ENCODE measurements at regions not wholly inside any gene's neighbourhood (a gene's known extent, or its start where the extent isn't known, plus 50 kb on each side); places are given as distances from the start of the nearest gene placed in this dataset.

DNA sequence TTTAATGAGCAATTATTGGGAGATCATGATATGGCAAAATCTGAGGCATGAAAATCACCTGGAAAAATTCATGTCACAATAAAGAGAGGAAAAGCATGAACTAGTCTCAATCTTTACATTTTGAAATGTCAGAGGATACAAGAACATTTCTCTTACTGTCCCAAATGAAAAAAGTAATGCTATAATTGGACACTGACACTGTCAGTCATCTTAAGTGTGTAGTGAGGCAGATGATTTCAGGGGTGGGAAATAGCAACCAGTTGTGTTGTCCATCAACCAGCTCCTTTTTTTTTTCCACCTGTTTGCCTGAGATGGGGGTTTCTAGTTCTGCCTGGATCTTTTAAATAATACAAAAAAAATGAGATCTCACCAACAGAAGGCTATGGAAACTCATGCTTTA, 646.2 kb downstream of the KCNT2 start:
- no peak for TF ChIP-seq POLR2A (IDR thresholded peaks at IDR 0.05)
- TF ChIP-seq, protein P1, sequence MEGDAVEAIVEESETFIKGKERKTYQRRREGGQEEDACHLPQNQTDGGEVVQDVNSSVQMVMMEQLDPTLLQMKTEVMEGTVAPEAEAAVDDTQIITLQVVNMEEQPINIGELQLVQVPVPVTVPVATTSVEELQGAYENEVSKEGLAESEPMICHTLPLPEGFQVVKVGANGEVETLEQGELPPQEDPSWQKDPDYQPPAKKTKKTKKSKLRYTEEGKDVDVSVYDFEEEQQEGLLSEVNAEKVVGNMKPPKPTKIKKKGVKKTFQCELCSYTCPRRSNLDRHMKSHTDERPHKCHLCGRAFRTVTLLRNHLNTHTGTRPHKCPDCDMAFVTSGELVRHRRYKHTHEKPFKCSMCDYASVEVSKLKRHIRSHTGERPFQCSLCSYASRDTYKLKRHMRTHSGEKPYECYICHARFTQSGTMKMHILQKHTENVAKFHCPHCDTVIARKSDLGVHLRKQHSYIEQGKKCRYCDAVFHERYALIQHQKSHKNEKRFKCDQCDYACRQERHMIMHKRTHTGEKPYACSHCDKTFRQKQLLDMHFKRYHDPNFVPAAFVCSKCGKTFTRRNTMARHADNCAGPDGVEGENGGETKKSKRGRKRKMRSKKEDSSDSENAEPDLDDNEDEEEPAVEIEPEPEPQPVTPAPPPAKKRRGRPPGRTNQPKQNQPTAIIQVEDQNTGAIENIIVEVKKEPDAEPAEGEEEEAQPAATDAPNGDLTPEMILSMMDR (IDR thresholded peaks at IDR 0.05), result no peak

Data from heart left ventricle (tissue), 13 donors.